GM12874 (cell line): ENCODE measurements at regions not wholly inside any gene's neighbourhood (a gene's known extent, or its start where the extent isn't known, plus 50 kb on each side); places are given as distances from the start of the nearest gene placed in this dataset.

ENCODE experiments used
- CTCF ChIP-seq: IDR thresholded peaks from 2 replicates; pipeline ENCODE4 v1.5.1; 2011; ENCODE audit warnings: low read depth, mild to moderate bottlenecking, control low read depth, low read length, moderate library complexity; ENCODE audit not compliant: insufficient read depth

- TF ChIP-seq CTCF = no peak
Measured at GRCh38 chr5:61758711-61759110, 426.7 kb downstream of the ZSWIM6 start.

- no peak for TF ChIP-seq CTCF
Measured at GRCh38 chr5:61765471-61765870, 433.4 kb downstream of the ZSWIM6 start.

GRCh38 chr5:61766141-61766540 is 434.1 kb downstream of the ZSWIM6 start:
- no peak for TF ChIP-seq CTCF

- TF ChIP-seq CTCF = no peak
Measured at GRCh38 chr5:61767231-61768080, 435.4 kb downstream of the ZSWIM6 start.

- peak; percentile 81 for TF ChIP-seq CTCF
Measured at GRCh38 chr5:61768692-61769281, 436.7 kb downstream of the ZSWIM6 start.

GRCh38 chr5:61771062-61771461 is 439.0 kb downstream of the ZSWIM6 start:
- TF ChIP-seq CTCF = no peak

GRCh38 chr5:61771808-61772207 is 439.8 kb downstream of the ZSWIM6 start:
- no peak for TF ChIP-seq CTCF
